NCI-H2196 treated with DMSO at 0.1 percent for 48 hours (cell line): ENCODE measurements at regions not wholly inside any gene's neighbourhood (a gene's known extent, or its start where the extent isn't known, plus 50 kb on each side); places are given as distances from the start of the nearest gene placed in this dataset.

Source experiments
- DNase-seq: peaks from one replicate; lab custom pipeline; 2025; ENCODE audit not compliant: unreplicated experiment; lab: John Stamatoyannopoulos, UW

GRCh38 chr10:31614611-31615010 lies 295.6 kb downstream of the ZEB1 start:
- no peak for DNase-seq

GRCh38 chr10:31612082-31612481 lies 293.1 kb downstream of the ZEB1 start:
- DNase-seq: no peak

- DNase-seq: no peak
Observed at GRCh38 chr10:31611161-31611560, 292.1 kb downstream of the ZEB1 start.

GRCh38 chr10:31607481-31607880 lies 288.5 kb downstream of the ZEB1 start:
- no peak for DNase-seq

DNA sequence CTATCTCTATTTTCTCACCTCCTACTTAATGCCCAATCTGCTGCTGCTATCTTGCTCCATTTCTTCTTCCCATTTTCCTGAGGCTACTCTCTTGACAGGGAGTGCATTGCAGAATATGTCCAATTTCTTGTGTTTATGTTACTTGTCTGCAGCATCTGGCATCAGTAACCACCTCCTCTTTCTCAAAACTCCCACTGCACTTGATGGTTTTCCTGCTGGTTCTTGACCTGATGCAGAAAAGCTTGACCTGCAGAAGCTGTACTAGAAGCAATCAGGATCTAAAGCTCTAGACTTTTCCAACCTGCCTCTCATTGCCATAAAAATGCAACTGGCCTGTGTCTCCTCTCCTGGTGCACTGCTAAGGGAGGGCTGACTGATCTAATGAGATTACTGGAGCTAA lies 287.8 kb downstream of the ZEB1 start:
- no peak for DNase-seq

DNA sequence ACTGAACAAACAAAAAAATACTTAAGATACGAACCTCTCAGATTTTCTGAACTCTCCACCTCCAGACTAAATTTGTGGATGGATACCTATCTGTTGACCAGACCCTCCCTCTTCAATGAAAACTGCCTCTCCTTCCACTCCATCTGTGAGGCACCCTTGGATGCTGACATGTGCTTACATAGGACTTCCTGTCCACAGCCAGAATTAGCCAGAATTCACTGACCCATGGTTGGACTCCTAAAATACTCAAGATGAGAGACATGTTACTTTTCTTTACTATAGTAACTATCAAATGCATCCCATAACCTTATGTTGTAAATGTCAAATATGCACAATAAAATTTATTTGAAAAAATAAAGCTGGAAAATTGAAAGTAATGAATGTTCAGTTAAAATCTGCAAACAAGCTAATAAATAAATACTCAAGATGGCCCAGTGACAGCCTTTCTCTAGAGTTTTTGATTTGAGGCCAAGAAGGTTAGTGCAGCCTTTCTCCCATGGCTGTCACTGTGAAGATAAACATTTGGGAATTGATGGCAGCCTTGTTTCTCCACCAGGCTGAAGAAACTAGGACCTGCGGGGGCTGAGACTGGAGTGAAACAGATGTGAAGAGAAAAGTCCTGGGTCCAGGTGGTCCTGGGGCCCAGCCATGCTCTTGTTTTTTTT lies 287.0 kb downstream of the ZEB1 start:
- DNase-seq: no peak

- no peak for DNase-seq
Observed at GRCh38 chr10:31605426-31605825, 286.4 kb downstream of the ZEB1 start.

GRCh38 chr10:31604646-31605170 lies 285.7 kb downstream of the ZEB1 start:
- DNase-seq: no peak

GRCh38 chr10:31604096-31604495 lies 285.1 kb downstream of the ZEB1 start:
- DNase-seq: peak; percentile 26

DNA sequence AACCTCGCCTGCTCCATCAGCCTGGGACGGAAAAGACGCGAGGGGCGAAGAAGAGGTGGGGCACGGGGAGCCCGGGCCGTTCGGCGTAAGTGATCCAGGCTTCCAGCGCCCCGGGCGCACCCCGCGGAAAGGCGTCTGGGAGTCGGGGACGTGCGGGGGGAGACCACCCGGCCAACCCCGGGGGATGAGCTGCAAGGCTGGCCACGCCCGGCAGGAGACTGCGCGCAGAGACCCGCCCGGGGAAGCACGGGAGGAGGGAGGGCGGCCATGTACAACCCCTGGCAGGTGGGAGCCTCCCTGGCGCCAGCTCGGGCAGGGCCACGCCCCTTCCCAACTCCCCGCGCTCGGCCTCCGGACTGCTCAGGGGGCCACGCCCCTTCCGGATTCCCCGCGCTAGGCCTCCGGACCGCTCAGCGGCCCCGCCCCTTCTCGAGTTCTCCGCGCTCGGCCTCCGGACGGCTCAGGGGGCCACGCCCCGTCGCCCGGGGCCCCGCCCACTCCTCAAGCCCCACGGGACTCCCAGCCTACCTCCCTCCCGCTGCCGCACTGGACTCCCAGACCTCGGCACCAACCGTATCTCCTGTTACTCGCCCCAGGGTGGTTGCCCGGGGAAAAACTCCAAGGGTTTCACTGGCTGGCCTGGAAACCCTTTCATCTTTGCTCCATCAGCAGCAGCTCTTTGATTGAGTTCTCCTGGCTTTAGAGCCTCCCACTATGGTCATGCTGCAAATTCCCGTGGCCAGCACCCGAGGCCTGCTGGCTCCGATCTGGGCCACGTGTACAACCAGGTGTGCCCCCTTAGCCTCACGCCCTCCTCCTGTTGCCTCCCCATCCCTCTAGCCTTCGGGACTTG lies 284.4 kb downstream of the ZEB1 start:
- DNase-seq: peak; percentile 93

DNA sequence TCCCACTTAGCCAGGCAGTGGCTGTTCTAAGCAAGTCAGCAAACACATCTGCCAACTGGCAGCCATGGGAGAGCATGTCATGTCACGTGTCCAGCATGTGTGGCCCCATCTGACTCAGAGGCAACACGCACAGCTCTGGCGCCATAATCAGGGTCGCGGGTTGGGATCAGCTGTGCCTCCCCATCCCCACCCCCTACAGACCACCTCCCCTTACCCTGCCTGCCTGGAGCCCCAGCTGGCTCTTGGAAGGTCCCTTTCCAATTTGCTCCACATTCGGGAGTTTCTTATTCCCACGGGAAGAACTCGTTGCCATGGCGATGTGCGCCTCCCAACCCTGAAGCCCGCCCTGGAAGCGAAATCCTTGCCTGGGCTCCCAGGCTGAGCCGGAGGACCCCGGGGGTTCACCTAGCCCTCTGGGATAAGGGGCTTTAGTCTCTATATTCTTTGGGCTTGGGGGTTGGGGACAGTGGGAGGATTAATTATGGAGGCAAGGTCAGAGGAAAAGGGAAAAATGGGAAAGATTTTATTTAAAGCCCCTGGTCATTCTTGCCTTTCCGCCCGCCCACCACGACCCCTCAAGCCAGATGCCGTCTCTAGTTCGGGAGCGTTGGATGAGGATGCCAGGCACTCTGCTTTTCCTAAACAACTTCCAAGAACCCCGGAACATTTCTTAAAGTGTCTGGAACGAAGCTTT lies 283.7 kb downstream of the ZEB1 start:
- DNase-seq: peak; percentile 29

- DNase-seq: no peak
Observed at GRCh38 chr10:31601136-31601535, 282.1 kb downstream of the ZEB1 start.

- no peak for DNase-seq
Observed at GRCh38 chr10:31599626-31600504, 280.8 kb downstream of the ZEB1 start.

DNA sequence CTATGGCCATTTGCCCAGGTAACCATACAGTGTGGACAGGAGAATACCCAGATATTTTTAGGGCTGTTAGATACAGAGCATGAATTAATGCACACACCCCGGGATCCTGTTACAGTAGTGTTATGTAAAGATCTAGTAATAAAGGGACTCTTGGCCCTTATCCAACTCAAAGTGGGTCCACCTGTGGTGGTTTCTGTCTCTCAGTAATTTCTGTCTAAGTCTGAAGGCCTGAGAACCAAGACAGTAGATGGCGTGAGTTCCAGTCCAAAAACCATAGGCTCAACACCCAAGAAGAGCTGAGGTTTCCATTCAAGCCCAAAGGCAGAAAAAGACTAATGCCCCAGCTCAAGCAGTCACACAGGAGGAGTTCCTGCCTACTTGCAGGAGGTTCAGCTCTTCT lies 277.7 kb downstream of the ZEB1 start:
- DNase-seq: no peak

DNA sequence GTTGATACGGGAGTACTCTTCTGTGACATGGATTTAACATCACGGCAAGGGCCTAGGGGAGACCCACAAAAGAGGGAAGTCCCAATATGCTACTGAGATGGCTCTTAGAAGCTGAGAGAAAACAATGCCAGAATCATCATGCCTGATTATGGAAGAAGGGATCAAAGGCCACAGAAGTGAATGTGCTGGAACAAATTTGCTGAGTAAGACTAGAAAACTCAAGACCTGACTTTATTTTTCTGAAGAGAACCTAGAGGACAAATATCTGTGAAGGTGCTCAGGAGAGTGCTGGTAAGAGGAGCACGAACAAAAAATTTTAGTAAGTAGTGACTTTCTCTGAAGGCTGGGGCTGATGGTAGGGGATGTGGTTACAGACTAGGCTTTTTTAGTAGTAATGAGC lies 277.0 kb downstream of the ZEB1 start:
- DNase-seq: no peak

GRCh38 chr10:31594347-31594873 lies 275.4 kb downstream of the ZEB1 start:
- DNase-seq: peak; percentile 16

GRCh38 chr10:31593124-31593523 lies 274.1 kb downstream of the ZEB1 start:
- DNase-seq: no peak

DNA sequence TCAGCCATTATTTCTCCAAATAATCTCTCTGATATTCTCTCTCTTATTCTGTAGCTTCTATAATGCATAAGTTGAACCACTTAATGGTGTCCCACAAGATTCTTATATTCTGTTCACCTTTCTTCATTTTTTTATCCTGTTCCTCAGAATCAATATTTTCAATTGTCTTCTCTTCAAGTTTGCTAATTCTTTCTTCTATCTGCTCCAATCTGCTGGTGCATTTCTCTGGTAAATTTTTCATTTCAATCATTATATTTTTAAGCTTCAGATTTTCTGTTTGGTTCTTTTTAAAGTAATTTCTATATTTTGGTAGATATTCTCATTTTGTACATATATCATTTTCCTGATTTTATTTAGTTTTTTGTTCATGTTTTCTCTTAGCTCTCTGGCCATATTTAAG lies 272.6 kb downstream of the ZEB1 start:
- no peak for DNase-seq

- DNase-seq: no peak
Observed at GRCh38 chr10:31590023-31590800, 271.2 kb downstream of the ZEB1 start.

GRCh38 chr10:31587691-31588090 lies 268.7 kb downstream of the ZEB1 start:
- DNase-seq: no peak
